Cerebellar nuclear complex (tissue), 1 donor: ENCODE measurements at regions not wholly inside any gene's neighbourhood (a gene's known extent, or its start where the extent isn't known, plus 50 kb on each side); places are given as distances from the start of the nearest gene placed in this dataset.
"Not testable (repeated sequence)": the region's sequence is repeated elsewhere in the genome, so short reads cannot be mapped to it uniquely, and the experiment has no call there.

Experiments
- DNase-seq, 2 experiments: peaks; one replicate each; lab custom pipeline; 2025; lab: John Stamatoyannopoulos, UW

DNA sequence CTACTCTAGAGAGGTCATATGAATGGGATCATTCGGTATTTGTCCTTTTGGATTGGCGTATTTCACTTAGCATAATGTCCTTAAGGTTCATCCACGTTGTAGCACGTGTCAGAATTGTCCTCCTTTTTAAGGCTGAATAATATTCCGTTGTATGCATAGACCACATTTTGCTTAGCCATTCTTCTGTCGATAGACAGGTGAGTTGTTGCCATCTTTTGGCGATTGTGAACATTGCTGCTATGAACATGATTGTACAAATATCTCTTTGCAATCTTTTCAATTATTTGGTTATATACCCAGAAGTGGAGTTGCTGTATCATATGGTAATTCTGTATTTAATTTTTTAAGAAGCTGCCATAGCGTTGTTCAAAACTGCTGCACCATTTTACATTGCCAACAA lies 52.4 kb upstream of the GOLGA8J start:
- DNase-seq = no peak

DNA sequence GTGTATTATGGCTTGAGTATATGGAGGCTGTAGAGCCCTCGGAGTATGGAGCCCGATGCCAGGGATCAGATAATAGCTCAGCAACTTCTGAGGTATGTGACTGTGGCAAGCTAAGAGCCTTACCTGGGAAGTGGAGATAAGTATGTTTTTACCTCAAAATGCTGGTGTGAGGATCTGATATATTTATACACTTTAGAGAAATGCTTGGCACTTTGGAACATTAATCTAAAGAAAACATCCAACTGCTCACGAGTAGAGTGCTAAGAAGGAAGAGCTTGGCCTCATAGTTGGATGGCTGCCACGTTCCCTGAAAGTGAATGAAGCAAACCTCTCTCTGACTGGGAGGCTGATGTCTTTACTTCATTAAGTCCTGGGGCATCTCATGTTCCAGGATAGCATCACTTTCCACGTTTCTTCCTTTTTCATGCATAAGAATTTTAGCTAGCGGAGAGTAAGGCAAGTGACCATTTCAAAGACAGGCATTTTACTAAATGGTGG lies 58.9 kb upstream of the GOLGA8J start:
- no peak for DNase-seq

DNA sequence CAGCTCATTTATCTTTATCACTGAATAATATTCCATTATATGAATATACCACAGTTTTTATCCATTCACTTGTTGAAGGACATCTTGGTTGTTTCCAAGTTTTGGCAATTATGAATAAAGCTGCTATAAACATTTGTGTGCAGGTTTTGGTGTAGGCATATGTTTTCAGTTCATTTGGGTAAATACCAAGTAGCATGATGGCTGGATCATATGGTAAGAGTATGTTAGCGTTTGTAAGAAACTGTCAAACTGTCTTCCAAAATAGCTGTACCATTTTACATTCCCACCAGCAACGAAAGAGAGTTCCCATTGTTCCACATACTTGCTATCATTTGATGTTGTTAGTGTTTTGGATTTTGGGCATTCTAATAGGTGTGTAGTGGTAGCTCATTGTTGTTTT lies 72.0 kb upstream of the GOLGA8J start:
- DNase-seq = no peak

DNA sequence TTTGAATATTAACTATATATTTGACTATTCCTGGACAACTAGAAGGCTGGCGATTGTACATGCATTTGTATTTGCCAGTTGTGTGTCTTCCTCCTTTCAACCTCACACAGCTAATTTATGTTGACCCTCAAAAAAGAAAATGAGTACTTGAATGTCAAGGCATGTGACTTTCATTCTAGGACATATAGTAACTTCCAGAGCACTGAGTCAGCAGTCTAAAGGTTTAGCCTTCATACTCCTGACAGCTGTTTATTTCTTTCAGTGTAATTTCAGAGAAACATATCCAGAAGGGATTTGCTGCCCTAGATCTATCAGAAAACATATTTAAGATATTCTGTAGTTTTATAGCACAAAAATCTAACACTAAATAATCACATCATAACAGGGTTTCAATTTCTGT lies 74.6 kb upstream of the GOLGA8J start:
- DNase-seq = no peak

DNA sequence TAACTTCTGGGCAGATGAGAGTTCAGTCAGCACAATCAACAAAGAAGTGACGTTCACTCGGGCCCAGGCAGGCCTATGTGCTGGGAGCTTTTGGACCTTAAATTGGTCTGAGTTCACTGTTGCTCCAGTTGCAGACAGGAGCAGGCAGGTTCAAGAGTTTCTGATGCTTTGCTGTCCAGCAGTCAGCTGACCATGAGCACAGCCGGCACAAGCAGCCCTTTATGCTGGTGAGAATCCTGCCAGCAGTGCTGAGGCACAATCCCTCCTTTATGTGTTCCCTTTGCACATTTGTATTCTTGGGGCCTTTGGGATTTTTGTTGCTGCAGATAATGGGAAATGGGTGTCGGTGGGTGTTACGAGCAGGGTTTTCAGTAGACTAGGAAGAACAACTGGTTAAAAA lies 81.2 kb upstream of the GOLGA8J start:
- no peak for DNase-seq

DNA sequence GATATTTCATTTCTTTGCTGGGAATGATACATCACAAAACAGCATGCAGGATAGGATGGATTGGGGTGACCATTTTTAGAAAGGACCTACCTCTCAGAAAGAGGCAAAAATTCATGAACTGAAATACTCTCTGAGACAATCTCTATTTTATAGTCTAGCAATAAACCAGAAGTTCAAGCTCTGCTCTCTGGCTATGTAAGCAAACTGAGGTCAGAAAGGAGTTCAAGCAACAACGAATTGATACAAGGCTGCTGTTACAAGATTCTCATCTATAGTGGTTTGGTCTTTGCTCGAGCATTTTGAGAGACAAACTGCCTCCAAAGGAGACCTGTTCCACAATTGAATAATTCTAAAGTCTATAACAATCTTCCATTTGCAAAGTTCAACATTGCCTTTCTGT lies 84.7 kb upstream of the GOLGA8J start:
- DNase-seq = no peak

DNA sequence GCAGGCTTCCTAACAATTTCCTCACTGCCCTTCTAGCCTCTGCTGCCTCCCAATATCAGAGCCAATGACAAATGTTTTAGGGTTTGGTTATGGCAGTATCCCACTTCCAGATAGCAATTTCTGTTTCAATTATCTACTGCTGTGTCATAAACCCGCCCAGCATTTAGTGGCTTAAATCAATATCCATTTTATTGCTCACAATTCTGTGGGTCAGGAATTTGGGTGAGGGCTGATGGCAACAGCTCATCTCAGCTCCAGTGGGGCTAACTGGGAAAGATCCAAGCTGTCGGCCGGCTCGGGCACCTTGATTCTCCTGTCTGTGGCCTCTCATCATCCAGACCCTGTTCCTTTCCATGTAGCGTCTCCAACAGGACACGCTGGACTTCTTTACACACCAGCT lies 85.3 kb upstream of the GOLGA8J start:
- DNase-seq = no peak

DNA sequence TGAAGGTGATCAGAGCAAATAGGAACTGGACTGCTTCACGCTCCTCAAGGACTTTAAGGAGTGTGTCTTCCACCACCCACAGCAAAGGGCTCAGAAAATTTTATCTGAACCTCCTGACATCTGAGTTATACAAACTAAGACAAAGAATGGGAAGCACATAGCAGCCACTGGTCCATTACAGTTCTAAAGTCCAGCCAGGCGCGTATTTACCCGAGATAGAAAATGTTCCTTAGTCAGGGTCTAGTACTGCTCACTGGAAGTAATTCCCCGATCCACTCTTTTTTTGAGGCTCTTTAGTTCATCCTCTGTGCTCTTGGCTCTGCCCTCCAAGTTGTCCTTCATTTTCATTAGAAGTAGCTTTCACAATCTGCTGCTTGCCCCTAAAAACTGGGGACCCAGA lies 88.5 kb upstream of the GOLGA8J start:
- no peak for DNase-seq

DNA sequence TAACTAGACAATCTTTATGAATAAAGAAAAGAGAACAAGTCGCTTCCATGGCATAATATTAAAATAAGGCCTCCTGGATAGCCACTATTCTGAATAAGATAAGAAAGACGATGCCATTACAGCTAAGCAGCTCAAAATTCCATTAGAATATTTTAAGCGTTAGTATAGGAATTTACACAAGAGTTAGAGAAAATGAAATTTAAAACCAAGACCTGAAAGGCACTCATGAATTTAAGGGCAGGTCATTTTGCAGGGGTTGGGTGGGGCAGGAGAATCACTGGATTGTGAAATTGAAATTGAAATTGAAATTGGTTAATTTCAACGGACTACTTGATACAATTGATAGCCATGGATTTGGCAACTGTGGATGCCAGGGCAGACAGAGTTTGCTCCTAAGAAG lies 91.8 kb upstream of the GOLGA8J start:
- DNase-seq = no peak

DNA sequence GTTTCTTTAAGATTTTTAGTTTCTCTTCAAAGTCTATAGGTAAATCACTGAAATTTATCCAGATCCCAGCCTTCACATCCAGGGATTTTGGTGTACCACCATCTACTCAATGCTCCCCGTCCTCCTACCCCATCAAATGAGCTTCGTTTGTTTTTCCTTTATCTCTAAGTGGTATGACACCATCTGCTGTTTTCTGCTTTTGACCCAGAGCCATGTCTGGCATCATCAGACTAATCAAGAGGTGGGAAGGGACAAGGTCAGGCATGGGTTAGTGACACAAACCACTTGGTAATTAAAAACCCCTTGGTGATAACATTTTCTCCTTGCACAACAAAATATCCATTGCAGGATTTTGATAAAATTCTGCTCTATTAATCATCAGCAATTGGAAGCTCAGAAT lies 92.7 kb upstream of the GOLGA8J start:
- no peak for DNase-seq

DNA sequence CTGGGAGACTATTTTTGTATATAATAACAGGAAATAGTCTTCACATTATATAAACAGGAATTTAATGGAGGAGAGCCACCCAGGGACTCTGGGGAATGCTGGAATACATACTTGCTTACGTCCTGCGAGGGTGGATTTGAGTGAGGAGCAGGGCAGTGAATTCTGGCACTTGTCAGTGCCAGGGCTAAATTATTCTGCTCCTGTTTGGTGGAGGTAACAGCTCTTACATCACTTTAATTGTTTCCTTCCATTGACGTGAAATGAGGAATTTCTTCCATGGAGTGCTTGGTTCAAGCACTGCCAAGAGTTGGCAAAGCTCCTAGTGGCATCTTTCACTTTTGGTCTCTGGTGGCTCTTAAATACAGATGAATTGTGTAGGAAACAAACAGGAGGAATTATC lies 94.1 kb upstream of the GOLGA8J start:
- no peak for DNase-seq

DNA sequence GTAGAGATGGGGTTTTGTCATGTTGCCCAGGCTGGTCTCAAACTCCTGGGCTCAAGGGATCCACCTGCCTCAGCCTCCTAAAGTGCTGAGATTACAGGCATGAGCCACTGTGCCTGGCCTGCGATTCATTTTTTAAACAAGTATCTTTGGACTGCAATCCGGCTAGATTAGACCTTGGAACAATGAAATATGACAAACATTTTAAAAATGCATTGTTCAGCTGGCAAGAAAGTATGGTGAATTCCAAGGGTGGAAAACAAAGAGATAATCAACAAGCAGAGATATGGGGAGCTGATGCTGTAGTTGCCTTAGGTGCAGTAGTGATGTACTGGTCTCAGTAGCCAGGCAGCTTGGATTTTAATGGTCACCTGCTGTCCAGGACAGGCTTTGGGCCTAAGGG lies 95.8 kb upstream of the GOLGA8J start:
- DNase-seq = no peak

DNA sequence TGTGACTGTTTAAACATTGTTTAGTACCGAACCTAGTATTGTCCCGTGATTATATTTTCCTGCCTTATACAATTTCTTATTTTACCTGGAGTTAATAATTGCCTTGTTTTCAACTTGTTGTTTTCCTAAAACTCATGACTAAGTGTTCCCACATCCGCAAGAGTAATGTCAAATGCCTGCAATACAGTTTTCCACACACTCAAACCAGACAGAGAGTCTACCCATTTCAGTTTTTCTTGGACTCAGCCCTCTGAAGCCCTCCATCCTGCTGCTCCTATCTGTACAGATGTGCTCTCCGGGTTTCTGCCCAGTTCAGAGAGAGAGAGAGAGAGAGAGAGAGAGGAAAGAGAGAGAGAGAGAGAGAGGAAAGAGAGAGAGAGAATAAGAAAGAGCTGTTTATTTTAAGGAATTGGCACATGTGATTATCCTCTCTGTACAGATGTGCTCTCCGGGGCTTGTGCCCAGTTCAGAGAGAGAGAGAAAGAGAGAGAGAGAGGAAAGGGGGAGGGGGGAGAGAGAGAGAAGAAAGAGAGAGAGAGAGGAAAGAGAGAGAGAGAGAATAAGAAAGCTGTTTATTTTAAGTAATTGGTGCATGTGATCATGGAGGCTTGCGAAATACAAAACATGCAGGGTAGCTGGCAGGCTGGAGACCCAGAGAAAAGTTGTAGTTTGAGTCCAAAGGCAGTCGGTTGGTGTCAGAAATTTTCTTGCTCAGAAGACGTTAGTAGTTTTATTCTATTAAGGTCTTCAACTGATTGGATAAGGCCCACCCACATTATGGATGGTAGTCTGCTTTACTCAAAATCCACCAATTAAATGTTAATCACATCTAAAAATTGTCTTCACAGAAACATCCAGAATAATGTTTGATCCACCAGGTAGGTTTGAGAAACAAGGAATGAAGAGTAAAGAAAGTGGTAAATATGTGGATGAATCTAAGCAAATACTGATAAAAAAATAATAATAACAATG lies 104.1 kb upstream of the GOLGA8J start:
- no peak for DNase-seq

DNA sequence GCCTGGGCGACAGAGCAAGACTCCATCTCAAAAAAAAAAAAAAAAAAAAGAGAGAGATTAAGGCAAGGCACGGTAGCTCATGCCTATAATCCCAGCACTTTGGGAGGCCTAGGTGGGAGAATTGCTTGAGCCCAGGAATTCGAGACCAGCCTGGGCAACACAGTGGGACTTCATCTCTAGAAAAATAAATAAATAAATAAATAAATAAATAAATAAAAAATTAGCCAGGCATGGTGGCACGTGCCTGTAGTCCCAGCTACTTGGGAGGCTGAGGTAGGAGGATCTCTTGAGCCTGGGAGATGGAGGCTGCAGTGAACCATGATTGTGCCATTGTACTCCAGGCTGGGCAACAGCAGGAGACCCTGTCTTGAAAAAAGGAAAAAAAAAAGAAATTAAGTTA lies 108.7 kb upstream of the GOLGA8J start:
- not testable (repeated sequence) for DNase-seq

DNA sequence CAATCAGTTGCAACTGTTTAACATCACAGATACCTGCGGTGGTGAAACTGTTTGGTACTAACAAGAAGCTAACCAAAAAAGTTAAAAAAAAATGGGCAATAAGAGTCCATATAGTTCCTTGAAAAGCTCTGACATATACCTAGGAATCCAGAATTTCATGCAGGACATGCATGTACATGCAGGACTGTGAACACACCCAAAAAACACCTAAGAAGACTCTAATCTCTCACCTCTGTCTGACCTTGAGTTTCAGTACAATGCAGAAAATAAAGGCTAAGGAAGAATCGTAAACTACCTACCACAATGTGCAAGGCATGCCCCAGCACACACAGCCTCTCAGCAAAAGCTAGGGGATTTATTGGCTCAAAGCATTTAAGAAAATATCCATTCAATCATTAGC lies 110.7 kb upstream of the GOLGA8J start:
- no peak for DNase-seq

DNA sequence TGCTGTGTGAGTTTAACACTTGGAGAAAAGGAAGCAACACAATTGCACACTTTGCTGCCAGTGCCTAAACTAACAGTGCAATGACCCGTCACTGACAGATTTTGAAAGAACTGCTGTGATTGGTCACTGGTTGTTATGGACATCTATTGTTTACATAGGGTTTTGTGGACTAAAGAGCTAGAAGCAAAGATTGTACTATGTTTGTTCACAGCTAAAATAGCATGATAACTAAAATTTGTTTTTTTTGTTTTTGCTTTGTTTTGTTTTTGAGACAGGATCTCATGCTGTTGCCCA lies 112.4 kb upstream of the GOLGA8J start:
- DNase-seq = no peak

DNA sequence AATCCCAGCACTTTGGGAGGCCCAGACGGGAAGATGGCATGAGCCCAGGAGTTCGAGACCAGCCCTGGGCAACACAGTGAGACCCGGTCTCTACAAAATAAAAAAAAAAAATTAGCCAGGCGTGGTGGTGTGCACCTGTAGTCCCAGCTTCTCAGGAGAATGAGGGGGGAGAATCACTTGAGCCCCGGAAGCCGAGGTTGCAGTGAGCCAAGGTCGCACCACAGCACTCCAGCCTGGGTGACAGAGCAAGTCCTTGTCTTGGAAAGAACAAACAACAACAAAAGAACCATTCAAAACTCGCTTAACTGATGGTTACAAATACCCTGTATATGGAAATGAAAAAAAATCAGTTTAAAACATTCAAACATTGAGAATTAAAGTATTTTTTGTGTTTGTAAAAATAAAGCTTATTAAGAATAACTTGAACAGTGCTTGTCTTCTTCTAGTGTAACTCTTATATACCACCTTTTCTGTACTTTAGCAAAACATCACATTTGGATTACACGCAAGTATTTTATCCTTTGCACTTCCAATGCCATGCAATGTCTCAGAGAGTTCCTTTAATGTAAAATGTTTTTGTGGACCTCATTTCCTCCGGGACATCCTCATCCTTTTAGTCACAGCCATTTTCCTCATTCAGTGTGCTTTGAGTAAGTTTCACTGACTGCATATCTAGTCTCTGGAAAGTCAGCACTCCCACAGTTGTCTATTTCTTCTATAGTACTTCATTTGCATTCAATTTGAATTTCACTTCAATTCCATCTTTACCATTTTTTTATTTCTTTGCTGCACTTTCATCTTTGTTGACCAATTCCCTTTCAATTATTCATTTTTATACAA lies 113.0 kb upstream of the GOLGA8J start:
- DNase-seq = no peak

DNA sequence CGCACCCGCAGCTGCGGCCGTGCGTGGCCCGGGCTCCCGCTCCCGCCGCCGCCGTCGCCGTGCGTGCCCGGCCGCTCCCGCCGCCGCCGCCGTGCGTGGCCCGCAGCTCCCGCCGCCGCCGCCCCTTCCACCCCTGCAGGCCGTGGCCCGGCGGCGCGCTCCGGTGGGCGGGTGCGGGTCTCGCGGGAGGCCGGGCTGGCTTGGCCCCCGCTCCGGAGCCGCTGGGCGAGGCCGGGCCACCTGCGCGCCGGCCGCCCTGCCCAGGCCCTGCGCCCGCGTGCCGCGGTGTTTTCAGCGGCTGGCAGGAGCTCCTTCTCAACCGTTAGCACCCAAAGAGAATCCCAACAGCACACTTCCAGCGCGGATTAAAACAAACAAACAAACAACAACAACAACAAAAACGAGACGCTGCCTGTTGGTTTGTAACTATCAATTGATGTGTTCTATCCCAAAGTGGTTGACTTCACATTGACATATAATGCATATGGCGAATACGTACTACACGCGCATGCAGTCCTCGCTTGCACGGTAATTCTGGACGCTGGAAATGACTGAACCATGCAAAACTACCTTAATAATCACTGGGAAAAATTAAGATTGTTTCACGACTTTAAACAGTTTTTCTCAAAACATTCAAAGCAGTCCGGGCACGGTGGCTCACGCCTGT lies 113.7 kb upstream of the GOLGA8J start:
- DNase-seq = no peak

DNA sequence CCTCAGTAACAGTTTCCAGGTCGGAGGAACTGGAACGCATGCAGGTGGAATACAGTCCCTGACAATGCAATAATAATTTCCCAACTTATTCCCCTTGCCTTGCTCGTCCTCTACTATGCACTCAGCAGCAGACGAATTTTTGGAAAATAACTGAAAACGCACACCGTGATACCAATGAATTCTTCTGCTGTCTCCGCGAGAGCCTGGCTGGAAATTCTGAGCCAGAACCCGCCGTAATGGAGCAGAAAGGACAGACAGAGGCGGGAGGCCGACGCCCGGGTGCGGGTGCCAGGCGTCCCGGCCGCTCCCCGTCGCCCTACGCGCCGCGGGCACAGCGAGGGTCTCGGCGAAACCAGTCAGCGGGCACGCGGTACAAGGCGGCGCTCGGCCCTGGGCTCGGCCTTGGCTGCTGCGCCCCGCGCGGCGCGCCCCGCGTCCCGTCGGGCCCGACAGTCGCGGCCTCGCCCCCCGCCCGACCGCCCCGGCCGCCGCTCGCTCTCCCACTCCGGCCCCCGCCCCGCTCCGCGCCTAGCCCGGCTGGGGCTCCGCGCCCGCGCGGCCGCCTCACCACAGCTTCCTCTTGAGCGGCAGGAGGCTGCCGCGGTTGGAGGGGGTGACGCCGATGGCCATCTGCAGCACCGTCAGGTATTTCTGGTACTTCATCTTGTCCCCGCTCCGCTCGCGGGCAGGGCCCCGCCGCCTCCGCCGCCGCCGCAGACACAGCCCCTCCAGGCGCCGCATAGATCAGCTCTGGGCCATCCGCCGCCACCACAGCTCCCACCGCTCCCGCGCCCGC lies 114.5 kb upstream of the GOLGA8J start:
- no peak for DNase-seq

DNA sequence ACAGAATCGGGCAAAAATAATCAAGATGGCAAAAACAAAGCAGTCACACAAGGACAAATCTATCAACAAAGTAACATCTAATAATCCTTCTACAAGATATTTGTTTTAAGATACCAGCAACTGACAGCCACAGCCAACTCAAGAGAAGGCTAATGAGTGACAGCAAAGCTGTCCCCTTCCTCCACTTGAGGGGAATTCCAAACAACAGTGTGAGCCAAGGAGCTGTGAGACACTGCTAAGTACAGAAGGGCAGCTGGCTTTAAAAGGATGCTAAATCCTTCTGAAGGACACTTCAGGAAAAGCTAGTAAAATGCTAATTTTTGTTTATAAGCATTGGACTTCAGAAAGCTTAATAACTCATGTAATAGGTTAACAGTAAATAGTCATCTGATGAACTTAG lies 120.3 kb upstream of the GOLGA8J start:
- no peak for DNase-seq

DNA sequence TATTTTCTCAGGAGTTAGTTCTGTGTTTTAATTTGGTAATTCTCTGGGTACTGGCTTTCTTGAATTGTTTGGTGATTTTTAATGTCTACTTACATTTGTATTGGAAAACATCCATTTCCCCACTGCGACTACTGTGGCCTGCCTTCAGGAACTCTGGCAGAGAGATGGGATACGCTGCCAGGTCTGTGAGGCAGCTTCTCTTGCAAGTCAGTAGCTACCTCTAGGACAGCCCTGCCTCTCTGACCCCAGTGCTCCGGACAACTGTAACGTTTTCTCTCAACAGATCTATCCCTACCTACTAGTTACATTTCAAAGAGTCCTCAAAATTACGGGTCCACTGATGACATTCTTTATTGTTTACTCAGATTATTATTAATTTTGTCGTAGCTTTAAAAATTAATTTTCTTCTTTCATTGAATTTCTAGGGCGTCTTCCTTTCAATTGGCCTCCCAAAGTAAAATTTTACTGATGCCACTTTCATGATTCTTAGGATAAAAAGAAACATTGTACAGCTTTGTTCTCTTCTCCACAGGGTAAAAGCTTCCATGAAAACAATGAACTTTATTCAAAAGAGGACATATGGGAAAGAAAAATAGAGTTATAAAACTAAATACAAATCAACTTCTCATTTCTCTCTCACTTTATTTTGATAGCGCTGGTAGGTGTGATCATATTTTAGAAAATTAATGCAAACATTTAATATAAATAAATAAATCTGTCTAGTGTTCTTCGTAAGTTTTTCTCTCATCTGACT lies 123.2 kb upstream of the GOLGA8J start:
- no peak for DNase-seq
